GM13977 (cell line): ENCODE measurements at regions not wholly inside any gene's neighbourhood (a gene's known extent, or its start where the extent isn't known, plus 50 kb on each side); places are given as distances from the start of the nearest gene placed in this dataset.

Source experiments
- DNase-seq: peaks from one replicate; pipeline ENCODE4 v3.0.0; 2012; ENCODE audit warnings: low spot score
- in situ Hi-C: fragments of 300-500 bp; cut with MboI; formaldehyde crosslinking; loops from one replicate; pipeline ENCODE4 v1.12.0; 2022; ENCODE audit warnings: low sequenced_read_pairs, low pct_unique_long_range_greater_than_20kb, mixed read lengths, inconsistent platforms; ENCODE audit not compliant: unreplicated experiment
- TF ChIP-seq, protein P1 (sequence below): IDR thresholded peaks from 2 replicates; pipeline ENCODE4 v1.5.1; 2012; ENCODE audit warnings: mild to moderate bottlenecking, control low read depth; ENCODE audit not compliant: insufficient read depth; ENCODE audit errors: extremely low read depth, missing control alignments

- in situ Hi-C loops, result no loop called here
- DNase-seq, result no peak
- TF ChIP-seq, protein P1, sequence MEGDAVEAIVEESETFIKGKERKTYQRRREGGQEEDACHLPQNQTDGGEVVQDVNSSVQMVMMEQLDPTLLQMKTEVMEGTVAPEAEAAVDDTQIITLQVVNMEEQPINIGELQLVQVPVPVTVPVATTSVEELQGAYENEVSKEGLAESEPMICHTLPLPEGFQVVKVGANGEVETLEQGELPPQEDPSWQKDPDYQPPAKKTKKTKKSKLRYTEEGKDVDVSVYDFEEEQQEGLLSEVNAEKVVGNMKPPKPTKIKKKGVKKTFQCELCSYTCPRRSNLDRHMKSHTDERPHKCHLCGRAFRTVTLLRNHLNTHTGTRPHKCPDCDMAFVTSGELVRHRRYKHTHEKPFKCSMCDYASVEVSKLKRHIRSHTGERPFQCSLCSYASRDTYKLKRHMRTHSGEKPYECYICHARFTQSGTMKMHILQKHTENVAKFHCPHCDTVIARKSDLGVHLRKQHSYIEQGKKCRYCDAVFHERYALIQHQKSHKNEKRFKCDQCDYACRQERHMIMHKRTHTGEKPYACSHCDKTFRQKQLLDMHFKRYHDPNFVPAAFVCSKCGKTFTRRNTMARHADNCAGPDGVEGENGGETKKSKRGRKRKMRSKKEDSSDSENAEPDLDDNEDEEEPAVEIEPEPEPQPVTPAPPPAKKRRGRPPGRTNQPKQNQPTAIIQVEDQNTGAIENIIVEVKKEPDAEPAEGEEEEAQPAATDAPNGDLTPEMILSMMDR, result no peak
Measured at GRCh38 chr13:105956921-105957320, 578.5 kb downstream of the EFNB2 start.

DNA sequence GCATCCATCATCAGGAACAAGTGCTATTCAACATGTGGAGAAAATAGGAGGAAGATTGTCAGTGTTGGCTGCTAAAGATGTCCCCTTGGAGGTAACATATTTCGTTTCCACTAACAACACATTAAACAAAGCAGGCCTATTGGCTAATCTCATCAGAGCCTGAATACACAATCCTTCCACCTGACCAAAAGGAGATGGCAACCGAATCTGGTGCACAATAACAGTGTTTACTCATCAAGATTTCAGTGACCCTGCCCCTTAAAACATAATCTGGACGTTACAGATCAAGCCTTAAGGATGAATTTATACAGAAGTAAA is 582.5 kb downstream of the EFNB2 start:
- DNase-seq, result no peak
- in situ Hi-C loops, result no loop called here
- TF ChIP-seq, protein P1, result no peak

DNA sequence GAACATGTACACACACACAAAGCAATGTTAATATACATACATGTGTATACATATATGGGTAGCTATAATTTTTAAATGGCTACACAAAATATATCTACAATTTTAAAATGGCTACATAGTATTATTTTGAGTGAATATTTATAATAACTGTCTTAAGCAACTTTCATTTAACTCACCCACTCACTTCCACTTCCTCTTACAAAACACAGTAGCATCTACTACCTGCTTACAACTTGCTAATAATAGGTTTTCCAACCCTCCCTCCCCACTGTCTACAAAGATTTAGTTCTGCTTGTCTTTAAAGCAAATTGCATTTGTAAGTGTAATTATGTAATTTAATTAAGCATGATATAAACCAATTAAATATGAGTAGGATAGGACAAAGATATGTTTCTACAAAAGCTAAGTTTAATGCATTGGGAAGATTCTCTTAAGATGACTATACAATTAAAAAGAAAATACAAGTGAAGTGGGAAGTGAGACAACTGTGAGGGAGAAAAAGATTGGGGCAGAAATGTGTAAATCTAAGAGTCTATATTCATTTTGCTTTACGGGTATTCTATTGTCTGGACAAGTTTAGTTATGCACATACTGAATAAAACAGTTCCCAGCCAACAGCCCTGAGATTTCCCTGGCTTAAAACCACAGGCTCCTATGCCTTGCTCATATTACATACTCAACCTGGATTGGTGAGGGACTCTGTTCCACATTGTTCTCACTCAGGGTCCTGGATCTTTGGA is 583.1 kb downstream of the EFNB2 start:
- DNase-seq, result no peak
- in situ Hi-C loops, result no loop called here
- TF ChIP-seq, protein P1, result no peak

GRCh38 chr13:105948143-105948542 is 587.3 kb downstream of the EFNB2 start:
- DNase-seq, result no peak

GRCh38 chr13:105940882-105941281 is 594.6 kb downstream of the EFNB2 start:
- TF ChIP-seq, protein P1, result no peak
- in situ Hi-C loops, result no loop called here
- DNase-seq, result no peak

More at GRCh38 chr13:105948143-105948542, 587.3 kb downstream of the EFNB2 start:
- TF ChIP-seq, protein P1, result no peak
- in situ Hi-C loops, result no loop called here

GRCh38 chr13:105937451-105937850 is 598.0 kb downstream of the EFNB2 start:
- TF ChIP-seq, protein P1, result no peak
- in situ Hi-C loops, result no loop called here
- no peak for DNase-seq
